ENCODE measurements at regions not wholly inside any gene's neighbourhood (a gene's known extent, or its start where the extent isn't known, plus 50 kb on each side); places are given as distances from the start of the nearest gene placed in this dataset.

- no peak for TF ChIP-seq POLR2A (IDR thresholded peaks at IDR 0.05; ENCODE audit: low read length)
- TF ChIP-seq GATA1 (IDR thresholded peaks at IDR 0.05; ENCODE audit: low read depth, low read length), result no peak
These were observed 121.5 kb upstream of the VASH1 start for GRCh38 chr14:76639606-76640229.
